ENCODE measurements at regions not wholly inside any gene's neighbourhood (a gene's known extent, or its start where the extent isn't known, plus 50 kb on each side); places are given as distances from the start of the nearest gene placed in this dataset.

- TF ChIP-seq RAD51 (IDR thresholded peaks at IDR 0.05; ENCODE audit: borderline replicate concordance): no peak
- TF ChIP-seq SP1 (IDR thresholded peaks at IDR 0.05): no peak
- no peak for TF ChIP-seq SP1 (CRISPR knock-in tag; IDR thresholded peaks at IDR 0.05)
- TF ChIP-seq YEATS4 (CRISPR knock-in tag; IDR thresholded peaks at IDR 0.05; ENCODE audit: borderline replicate concordance): no peak
- TF ChIP-seq FOXP4 (CRISPR knock-in tag; IDR thresholded peaks at IDR 0.05): no peak
- TF ChIP-seq MNT (IDR thresholded peaks at IDR 0.05): no peak
Measured at GRCh38 chr5:115418788-115419187, 122.3 kb upstream of the CCDC112 start.
